Testis (tissue), 2 donors: ENCODE measurements at regions not wholly inside any gene's neighbourhood (a gene's known extent, or its start where the extent isn't known, plus 50 kb on each side); places are given as distances from the start of the nearest gene placed in this dataset.

ENCODE experiments used
- POLR2A ChIP-seq: fragments of 450-650 bp; IDR thresholded peaks from one replicate; pipeline ENCODE4 v1.6.1; 2017; ENCODE audit warnings: antibody characterized with exemption, mild to moderate bottlenecking, moderate library complexity
- TF ChIP-seq, protein P1 (sequence below), 3 experiments: fragments of 450-650 bp in 2 of 3; fragments of 200-600 bp in 1 of 3; sonication (generic) in 1 of 3; IDR thresholded peaks; one replicate each; pipeline ENCODE4 v1.5.1; 2016 to 2019; ENCODE audit warnings: antibody characterized with exemption in 3 of 3, mild to moderate bottlenecking in 2 of 3, moderate library complexity in 1 of 3

DNA sequence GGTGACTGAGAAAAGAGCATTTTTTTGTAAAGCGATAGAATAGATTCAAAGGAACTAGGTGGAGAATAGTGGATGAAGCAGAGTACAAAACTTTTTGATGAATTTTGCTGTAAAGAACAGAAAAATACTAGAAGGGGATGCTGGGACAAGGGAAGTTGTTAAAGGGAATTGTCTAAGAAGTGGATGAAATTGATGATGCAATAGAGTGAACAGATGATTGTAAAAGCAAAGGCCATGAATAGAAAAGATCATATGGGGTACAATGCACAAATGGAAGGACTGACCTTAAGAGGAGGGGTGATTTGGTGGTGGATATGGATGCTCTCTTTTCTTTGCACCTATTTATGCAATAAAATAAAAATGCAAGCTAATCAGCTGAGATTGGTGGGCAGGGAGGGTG, 262.7 kb upstream of the MAD2L1 start:
- TF ChIP-seq, protein P1, sequence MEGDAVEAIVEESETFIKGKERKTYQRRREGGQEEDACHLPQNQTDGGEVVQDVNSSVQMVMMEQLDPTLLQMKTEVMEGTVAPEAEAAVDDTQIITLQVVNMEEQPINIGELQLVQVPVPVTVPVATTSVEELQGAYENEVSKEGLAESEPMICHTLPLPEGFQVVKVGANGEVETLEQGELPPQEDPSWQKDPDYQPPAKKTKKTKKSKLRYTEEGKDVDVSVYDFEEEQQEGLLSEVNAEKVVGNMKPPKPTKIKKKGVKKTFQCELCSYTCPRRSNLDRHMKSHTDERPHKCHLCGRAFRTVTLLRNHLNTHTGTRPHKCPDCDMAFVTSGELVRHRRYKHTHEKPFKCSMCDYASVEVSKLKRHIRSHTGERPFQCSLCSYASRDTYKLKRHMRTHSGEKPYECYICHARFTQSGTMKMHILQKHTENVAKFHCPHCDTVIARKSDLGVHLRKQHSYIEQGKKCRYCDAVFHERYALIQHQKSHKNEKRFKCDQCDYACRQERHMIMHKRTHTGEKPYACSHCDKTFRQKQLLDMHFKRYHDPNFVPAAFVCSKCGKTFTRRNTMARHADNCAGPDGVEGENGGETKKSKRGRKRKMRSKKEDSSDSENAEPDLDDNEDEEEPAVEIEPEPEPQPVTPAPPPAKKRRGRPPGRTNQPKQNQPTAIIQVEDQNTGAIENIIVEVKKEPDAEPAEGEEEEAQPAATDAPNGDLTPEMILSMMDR (IDR thresholded peaks at IDR 0.05): no peak
- no peak for TF ChIP-seq POLR2A
